Upper lobe of left lung (tissue), 4 donors: ENCODE measurements at regions not wholly inside any gene's neighbourhood (a gene's known extent, or its start where the extent isn't known, plus 50 kb on each side); places are given as distances from the start of the nearest gene placed in this dataset.

ENCODE experiments used
- CTCF ChIP-seq, 6 experiments: fragments of 450-650 bp in 4 of 6; fragments of 200-600 bp in 2 of 6; sonication (generic) in 2 of 6; IDR thresholded peaks; one replicate each; pipeline ENCODE4 v1.5.1; 2016 to 2019; ENCODE audit warnings: antibody characterized with exemption in 6 of 6
- POLR2A ChIP-seq, 4 donors: fragments of 450-650 bp; IDR thresholded peaks; one replicate each; pipeline ENCODE4 v1.5.1; 2016 to 2017; ENCODE audit warnings: antibody characterized with exemption in 4 of 4, mild to moderate bottlenecking in 2 of 4
- POLR2AphosphoS5 ChIP-seq, 2 donors: sonication (generic); formaldehyde crosslinking; IDR thresholded peaks; one replicate each; pipeline ENCODE4 v1.5.1; 2017; ENCODE audit warnings: antibody characterized with exemption in 2 of 2

GRCh38 chr5:143920772-143921171 is 108.8 kb downstream of the HMHB1 start:
- TF ChIP-seq CTCF (IDR thresholded peaks at IDR 0.05) (no peak), POLR2AphosphoS5 (IDR thresholded peaks at IDR 0.05) (no peak), POLR2A (IDR thresholded peaks at IDR 0.05) (no peak)
